Aorta (tissue), 5 donors: ENCODE measurements at regions not wholly inside any gene's neighbourhood (a gene's known extent, or its start where the extent isn't known, plus 50 kb on each side); places are given as distances from the start of the nearest gene placed in this dataset.
"Not testable (repeated sequence)": the region's sequence is repeated elsewhere in the genome, so short reads cannot be mapped to it uniquely, and the experiment has no call there.

ENCODE experiments used
- ATAC-seq: fragments of 200-7000 bp; cut with Tn5 transposase; one replicate; pipeline ENCODE4 v1.9.1; 2022; ENCODE audit warnings: moderate library complexity; ENCODE audit not compliant: low FRiP score
- DNase-seq, 2 donors: peaks; one replicate each; pipeline ENCODE4 v3.0.0-alpha.2; 2020
- H3K27ac ChIP-seq, 2 donors: one replicate each; pipeline ENCODE4 v1.5.1; 2013; ENCODE audit warnings: low read length in 2 of 2, mild to moderate bottlenecking in 2 of 2, moderate library complexity in 2 of 2, control low read depth in 1 of 2, inconsistent platforms in 1 of 2, low read depth in 1 of 2
- H3K27me3 ChIP-seq, 2 donors: one replicate each; pipeline ENCODE4 v1.6.1; 2013; ENCODE audit warnings: control low read depth in 1 of 2, low read length in 1 of 2, mild to moderate bottlenecking in 1 of 2, moderate library complexity in 1 of 2; ENCODE audit not compliant: insufficient read depth in 2 of 2, control insufficient read depth in 1 of 2
- H3K36me3 ChIP-seq, 2 donors: one replicate each; pipeline ENCODE4 v1.6.1; 2013; ENCODE audit warnings: control low read depth in 1 of 2, low read length in 1 of 2, mild to moderate bottlenecking in 1 of 2; ENCODE audit not compliant: insufficient read depth in 2 of 2, control insufficient read depth in 1 of 2
- H3K4me1 ChIP-seq, 2 donors: one replicate each; pipeline ENCODE4 v1.6.1; 2013; ENCODE audit warnings: low read length in 2 of 2, control low read depth in 1 of 2, mild to moderate bottlenecking in 1 of 2, moderate library complexity in 1 of 2; ENCODE audit not compliant: insufficient read depth in 2 of 2, control insufficient read depth in 1 of 2
- H3K4me3 ChIP-seq, 2 donors: one replicate each; pipeline ENCODE4 v1.5.1; 2013; ENCODE audit warnings: low read length in 2 of 2, control low read depth in 1 of 2, mild to moderate bottlenecking in 1 of 2
- H3K9me3 ChIP-seq: one replicate; pipeline ENCODE4 v1.6.1; 2013; ENCODE audit warnings: mild to moderate bottlenecking, low read length; ENCODE audit not compliant: control insufficient read depth
- WGBS, 2 donors: extraction: QIAGEN DNeasy Blood & Tissue Kit; methylation state at CpG; one replicate each; pipeline ENCODE4 v1.1.7; 2013; 5-methylcytosine and 5-hydroxymethylcytosine counted together
- intact Hi-C, 2 donors: fragments of 100-400 bp; cut with DNase I; formaldehyde crosslinking; loops; one replicate each; pipeline versions ENCODE4 v1.14.2 to v1.15.0; 2022
- donor health status: healthy with polysubstance abuse.
- donor health status: Bipolar disorder and iron deficiency.
- donor health status: DM: no; HTN: no; CAD: no.
- donor health status: DM: no; HTN: no; CAD: no.
- donor health status: DM: yes; HTN: yes; CAD: no.

DNA sequence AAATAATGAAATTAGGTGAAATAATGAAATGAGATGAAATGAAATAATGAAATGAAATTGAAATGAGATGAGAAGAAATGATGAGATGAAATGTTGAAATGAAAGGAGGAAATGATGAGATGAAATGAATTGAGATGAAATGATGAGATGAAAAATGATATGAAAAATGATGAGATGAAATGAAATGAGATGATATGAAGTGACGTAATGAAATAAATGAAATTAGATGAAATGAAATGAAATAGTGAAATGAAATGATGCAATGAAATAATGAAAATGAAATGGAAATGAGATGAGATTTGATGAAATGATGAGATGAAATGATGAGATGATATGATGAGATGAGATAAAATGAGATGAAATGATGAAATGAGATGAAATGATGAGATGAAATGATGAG, 651.9 kb downstream of the ZNF37A start:
- H3K4me1 ChIP-seq, H3K27me3 ChIP-seq, ATAC-seq, DNase-seq, H3K4me3 ChIP-seq, H3K27ac ChIP-seq, H3K9me3 ChIP-seq, intact Hi-C loops, H3K36me3 ChIP-seq: not testable (repeated sequence)
- WGBS, 2 donors: 0 to 90% methylated on average over 1 of the region's 1 CpG
